Osteoblast (primary cell): ENCODE measurements at regions not wholly inside any gene's neighbourhood (a gene's known extent, or its start where the extent isn't known, plus 50 kb on each side); places are given as distances from the start of the nearest gene placed in this dataset.

Experiments used
- DNase-seq: peaks from one replicate; pipeline ENCODE4 v3.0.0; 2011; ENCODE audit warnings: low spot score, mixed read lengths; ENCODE audit not compliant: insufficient read length; ENCODE audit errors: missing footprints
- H2AFZ ChIP-seq: 2 replicates; pipeline ENCODE4 v1.6.0; 2011; ENCODE audit warnings: mild to moderate bottlenecking, low read length
- H3K27ac ChIP-seq: 2 replicates; pipeline ENCODE4 v1.5.1; 2011; ENCODE audit warnings: mild to moderate bottlenecking, low read depth, low read length, moderate library complexity
- H3K27me3 ChIP-seq: 2 replicates; pipeline ENCODE4 v1.6.0; 2012; ENCODE audit warnings: mild to moderate bottlenecking, control low read depth, inconsistent platforms, low read length, moderate library complexity; ENCODE audit not compliant: insufficient read depth
- H3K36me3 ChIP-seq: 2 replicates; pipeline ENCODE4 v1.5.1; 2011; ENCODE audit warnings: mild to moderate bottlenecking, low read length, control low read depth, moderate library complexity; ENCODE audit not compliant: insufficient read depth
- H3K4me1 ChIP-seq: 2 replicates; pipeline ENCODE4 v1.5.1; 2011; ENCODE audit warnings: mild to moderate bottlenecking, low read length, control low read depth, moderate library complexity; ENCODE audit not compliant: insufficient read depth
- H3K4me2 ChIP-seq: 2 replicates; pipeline ENCODE4 v1.6.0; 2011; ENCODE audit warnings: mild to moderate bottlenecking, low read length; ENCODE audit not compliant: insufficient read depth
- H3K4me3 ChIP-seq: fragments of 200-600 bp; sonication (generic); 3 replicates; pipeline ENCODE4 v1.5.1; 2012; ENCODE audit warnings: mild to moderate bottlenecking, low read length, inconsistent platforms; ENCODE audit not compliant: insufficient read depth
- H3K79me2 ChIP-seq: 2 replicates; pipeline ENCODE4 v1.6.0; 2012; ENCODE audit warnings: mild to moderate bottlenecking, low read length, control low read depth, inconsistent platforms; ENCODE audit not compliant: insufficient read depth
- H3K9me3 ChIP-seq: 2 replicates; pipeline ENCODE4 v1.5.1; 2011; ENCODE audit warnings: low read depth, low read length, control low read depth
- H4K20me1 ChIP-seq: 2 replicates; pipeline ENCODE4 v1.6.0; 2012; ENCODE audit warnings: mild to moderate bottlenecking, low read length, control low read depth; ENCODE audit not compliant: insufficient read depth
- TF ChIP-seq, protein P1 (sequence below): IDR thresholded peaks from 2 replicates; pipeline ENCODE4 v1.5.1; 2011; ENCODE audit warnings: mild to moderate bottlenecking, low read depth, low read length, moderate library complexity; ENCODE audit errors: extremely low read depth

DNA sequence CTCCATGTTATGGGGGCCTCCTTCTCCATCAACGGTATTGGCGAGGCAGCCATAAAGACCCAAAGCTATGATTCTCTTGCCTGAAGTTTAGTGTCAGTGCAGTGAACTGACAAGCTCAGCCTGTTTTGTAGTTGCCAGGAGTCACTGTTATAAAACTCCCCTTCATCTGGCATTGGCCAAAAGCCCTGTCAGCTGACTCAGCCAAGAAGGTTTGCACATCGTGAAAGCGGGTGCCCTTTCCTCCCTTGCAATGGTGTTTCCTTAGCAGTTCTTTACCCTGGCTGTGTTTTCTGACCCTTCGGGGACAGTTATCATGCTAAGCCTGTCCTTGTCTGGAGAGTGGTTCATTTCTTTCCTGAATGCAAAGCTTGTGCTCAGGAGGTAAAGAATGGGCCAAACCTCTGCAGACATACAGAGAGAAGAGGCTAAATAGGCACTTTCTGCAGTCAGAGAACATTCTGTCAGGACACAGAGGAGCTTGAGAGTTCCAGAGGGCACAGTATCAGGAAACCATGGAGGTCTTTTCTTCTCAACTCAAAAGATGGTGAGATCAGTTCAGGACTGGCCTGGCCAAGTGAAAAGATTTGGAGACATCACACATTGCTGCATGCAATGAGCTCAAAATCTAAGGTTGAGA lies 414.2 kb downstream of the ZNF521 start:
- Histone ChIP-seq H3K4me1 (no peaks in the 10 kb centered on the region), H4K20me1 (no peaks in the 10 kb centered on the region), H3K4me2 (no peak overlapping the region), H3K27ac (no peak overlapping the region), H3K27me3 (no peaks in the 10 kb centered on the region), H3K36me3 (no peaks in the 10 kb centered on the region), H2AFZ (no peak overlapping the region), H3K9me3 (no peaks in the 10 kb centered on the region), H3K79me2 (no peaks in the 10 kb centered on the region), H3K4me3 (no peak overlapping the region)
- no peak for DNase-seq
- TF ChIP-seq, protein P1, sequence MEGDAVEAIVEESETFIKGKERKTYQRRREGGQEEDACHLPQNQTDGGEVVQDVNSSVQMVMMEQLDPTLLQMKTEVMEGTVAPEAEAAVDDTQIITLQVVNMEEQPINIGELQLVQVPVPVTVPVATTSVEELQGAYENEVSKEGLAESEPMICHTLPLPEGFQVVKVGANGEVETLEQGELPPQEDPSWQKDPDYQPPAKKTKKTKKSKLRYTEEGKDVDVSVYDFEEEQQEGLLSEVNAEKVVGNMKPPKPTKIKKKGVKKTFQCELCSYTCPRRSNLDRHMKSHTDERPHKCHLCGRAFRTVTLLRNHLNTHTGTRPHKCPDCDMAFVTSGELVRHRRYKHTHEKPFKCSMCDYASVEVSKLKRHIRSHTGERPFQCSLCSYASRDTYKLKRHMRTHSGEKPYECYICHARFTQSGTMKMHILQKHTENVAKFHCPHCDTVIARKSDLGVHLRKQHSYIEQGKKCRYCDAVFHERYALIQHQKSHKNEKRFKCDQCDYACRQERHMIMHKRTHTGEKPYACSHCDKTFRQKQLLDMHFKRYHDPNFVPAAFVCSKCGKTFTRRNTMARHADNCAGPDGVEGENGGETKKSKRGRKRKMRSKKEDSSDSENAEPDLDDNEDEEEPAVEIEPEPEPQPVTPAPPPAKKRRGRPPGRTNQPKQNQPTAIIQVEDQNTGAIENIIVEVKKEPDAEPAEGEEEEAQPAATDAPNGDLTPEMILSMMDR, result no peak

DNA sequence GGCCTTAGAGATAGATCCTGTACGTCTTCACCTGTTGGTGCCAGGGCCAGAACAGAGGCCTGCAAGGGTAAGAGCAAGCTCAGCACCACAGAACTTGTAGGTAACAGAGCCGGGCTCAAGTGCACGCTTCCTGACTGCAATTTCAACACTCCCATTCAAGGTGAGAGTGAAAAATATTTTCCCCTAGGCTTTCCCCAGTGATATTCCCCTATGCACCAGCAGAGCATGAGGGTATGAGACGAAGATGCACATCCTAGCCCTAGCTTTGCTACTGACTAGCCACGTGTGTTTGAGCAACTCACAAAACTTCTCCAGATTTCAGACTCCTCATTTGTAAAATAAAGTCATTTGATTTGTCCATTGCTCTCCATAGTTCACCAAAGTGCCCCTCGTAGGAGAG lies 411.6 kb downstream of the ZNF521 start:
- TF ChIP-seq, protein P1, result no peak
- no peak overlapping the region for H3K4me2 ChIP-seq
- no peak overlapping the region for H3K4me3 ChIP-seq
- no peaks in the 10 kb centered on the region for H3K9me3 ChIP-seq
- H3K27me3 ChIP-seq, result no peaks in the 10 kb centered on the region
- no peaks in the 10 kb centered on the region for H3K4me1 ChIP-seq
- H3K36me3 ChIP-seq, result no peaks in the 10 kb centered on the region
- no peak for DNase-seq
- no peaks in the 10 kb centered on the region for H3K79me2 ChIP-seq
- H2AFZ ChIP-seq, result no peak overlapping the region
- no peaks in the 10 kb centered on the region for H4K20me1 ChIP-seq
- no peak overlapping the region for H3K27ac ChIP-seq

DNA sequence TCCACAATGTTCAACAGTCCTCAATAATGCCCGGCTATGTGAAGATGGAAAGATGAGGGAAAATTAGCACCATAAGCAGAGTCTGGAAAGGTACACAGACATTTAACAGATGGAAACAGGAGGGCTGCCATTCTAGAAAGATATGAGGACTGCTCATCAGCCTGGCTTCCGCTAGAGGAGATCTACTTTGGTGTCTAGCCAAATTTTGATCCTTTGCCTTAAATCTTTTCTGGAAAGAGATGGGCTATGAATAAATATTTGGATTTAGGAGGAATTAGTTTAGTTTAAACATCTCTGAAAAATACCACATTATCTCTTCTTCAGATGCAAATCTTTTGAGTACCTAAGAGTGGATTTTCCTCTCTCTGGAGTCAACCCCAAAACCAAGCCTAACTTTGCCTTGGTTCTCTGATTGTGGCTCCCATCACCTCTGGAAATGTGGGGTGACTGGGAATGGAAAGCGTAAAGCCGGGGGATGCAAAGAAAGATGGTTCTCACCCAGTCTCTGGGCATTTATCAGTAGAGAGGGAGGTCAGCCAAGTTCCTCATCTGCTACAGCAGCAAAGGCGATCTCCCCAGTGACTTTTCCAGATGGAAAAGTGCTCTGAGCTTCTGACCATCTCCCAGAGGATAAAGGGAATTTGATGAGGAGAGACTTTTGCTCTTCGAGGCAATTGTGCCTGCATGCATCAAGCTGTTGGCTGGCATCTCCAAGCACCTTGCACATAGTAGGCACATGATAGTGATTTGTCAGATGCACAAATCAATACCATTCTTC lies 410.6 kb downstream of the ZNF521 start:
- H3K27me3 ChIP-seq, result no peaks in the 10 kb centered on the region
- no peaks in the 10 kb centered on the region for H3K4me1 ChIP-seq
- no peaks in the 10 kb centered on the region for H3K36me3 ChIP-seq
- no peak overlapping the region for H2AFZ ChIP-seq
- H3K9me3 ChIP-seq, result no peaks in the 10 kb centered on the region
- TF ChIP-seq, protein P1, result no peak
- no peak overlapping the region for H3K27ac ChIP-seq
- no peak overlapping the region for H3K4me3 ChIP-seq
- no peaks in the 10 kb centered on the region for H3K79me2 ChIP-seq
- no peaks in the 10 kb centered on the region for H4K20me1 ChIP-seq
- H3K4me2 ChIP-seq, result no peak overlapping the region
- DNase-seq, result no peak

DNA sequence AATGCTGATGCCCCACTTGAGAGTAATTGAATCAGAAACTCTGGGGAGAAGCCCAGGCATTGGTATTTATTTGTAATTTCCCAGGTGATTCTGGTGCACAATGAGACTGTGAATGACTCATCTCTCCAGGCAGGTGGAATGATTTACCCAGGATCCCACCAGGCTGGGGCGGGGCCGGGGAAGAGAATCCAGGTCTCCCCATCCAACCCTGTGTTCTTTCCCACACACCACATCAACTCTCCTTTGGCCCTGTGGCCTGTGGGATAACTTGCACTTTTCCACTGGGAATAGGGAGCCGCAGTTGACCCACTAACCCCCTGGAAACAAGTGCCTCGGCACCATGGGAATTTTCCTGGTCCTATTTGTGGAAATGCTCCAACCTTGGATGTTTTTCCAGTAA lies 409.8 kb downstream of the ZNF521 start:
- H3K36me3 ChIP-seq, result no peaks in the 10 kb centered on the region
- no peak overlapping the region for H3K27ac ChIP-seq
- H3K4me1 ChIP-seq, result no peaks in the 10 kb centered on the region
- H4K20me1 ChIP-seq, result no peaks in the 10 kb centered on the region
- no peaks in the 10 kb centered on the region for H3K9me3 ChIP-seq
- no peak for DNase-seq
- no peaks in the 10 kb centered on the region for H3K79me2 ChIP-seq
- H3K4me2 ChIP-seq, result no peak overlapping the region
- TF ChIP-seq, protein P1, result no peak
- no peak overlapping the region for H3K4me3 ChIP-seq
- H2AFZ ChIP-seq, result no peak overlapping the region
- H3K27me3 ChIP-seq, result no peaks in the 10 kb centered on the region
